ENCODE measurements at regions not wholly inside any gene's neighbourhood (a gene's known extent, or its start where the extent isn't known, plus 50 kb on each side); places are given as distances from the start of the nearest gene placed in this dataset.

GRCh38 chr6:112683106-112683505 lies 336.0 kb downstream of the RFPL4B start:
- no peak for TF ChIP-seq CTCF (IDR thresholded peaks at IDR 0.05; ENCODE audit: extremely low read depth in 1 of 2, insufficient read depth in 1 of 2, low read depth in 1 of 2, low read length in 2 of 2)
- no peak for TF ChIP-seq FOS (IDR thresholded peaks at IDR 0.05; ENCODE audit: borderline replicate concordance, insufficient read depth, low read length)
- no peak for TF ChIP-seq POLR2AphosphoS5 (IDR thresholded peaks at IDR 0.05; ENCODE audit: insufficient read depth, low read depth, low read length)
- TF ChIP-seq POLR2A (IDR thresholded peaks at IDR 0.05; ENCODE audit: low read depth, low read length) = no peak
- no peak for TF ChIP-seq EZH2 (IDR thresholded peaks at IDR 0.05; ENCODE audit: borderline replicate concordance, low read depth, low read length, severe bottlenecking)
- TF ChIP-seq MYC (IDR thresholded peaks at IDR 0.05; ENCODE audit: low read depth, low read length) = no peak

All from endothelial cell of umbilical vein (primary cell).